ENCODE measurements at regions not wholly inside any gene's neighbourhood (a gene's known extent, or its start where the extent isn't known, plus 50 kb on each side); places are given as distances from the start of the nearest gene placed in this dataset.

- peak overlapping the region in 1 of 3 donors; percentile 43 for H3K27ac Mint-ChIP-seq
- H3K4me1 Mint-ChIP-seq, result no peaks in the 10 kb centered on the region
Measured at GRCh38 chr7:35530124-35531109, 164.5 kb downstream of the HERPUD2 start.

DNA sequence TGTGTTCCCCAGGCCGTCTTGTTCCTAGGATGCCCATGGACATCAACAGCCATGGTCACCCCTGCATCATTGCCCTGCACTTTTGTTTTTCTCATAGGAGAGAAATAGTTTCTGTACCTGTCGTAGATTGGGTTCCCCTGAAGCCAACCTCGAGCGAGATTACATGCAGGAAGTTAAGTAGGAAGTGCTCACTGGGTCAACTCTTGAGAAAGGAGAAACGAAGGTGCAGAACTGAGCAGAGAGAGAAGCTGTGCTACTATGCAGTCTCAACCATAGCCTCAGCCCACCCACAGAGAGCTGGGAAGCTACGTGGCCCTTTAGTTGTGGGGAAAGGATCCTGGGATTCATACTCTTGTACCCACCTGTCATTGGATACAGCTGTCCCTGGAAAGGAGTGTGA lies 165.2 kb downstream of the HERPUD2 start:
- Mint-ChIP-seq H3K4me1 (no peaks in the 10 kb centered on the region), H3K4me3 (no peak overlapping the region), H3K27ac (no peak overlapping the region), H3K9me3 (peaks cover 0 to 2% (median 0%) of the 10 kb centered on the region in 7 donors), H3K27me3 (peaks cover 5% of the 10 kb centered on the region), H3K36me3 (no peaks in the 10 kb centered on the region)
- H3K36me3 ChIP-seq (ENCODE audit: control insufficient read depth, insufficient read depth, low read length), result no peaks in the 10 kb centered on the region
- no peaks in the 10 kb centered on the region for H3K9me3 ChIP-seq (ENCODE audit: control insufficient read depth in 2 of 2, low read length in 2 of 2)
- H3K4me1 ChIP-seq (ENCODE audit: control insufficient read depth, insufficient read depth, low read length, poor library complexity, severe bottlenecking), result no peaks in the 10 kb centered on the region
- no peak overlapping the region for H3K27ac ChIP-seq (ENCODE audit: insufficient read depth, low read length, poor library complexity, severe bottlenecking)
- H3K27me3 ChIP-seq (ENCODE audit: control insufficient read depth, insufficient read depth, low read length), result peaks cover 2% of the 10 kb centered on the region
- ATAC-seq (ENCODE audit: low read depth in 2 of 2) (no peak), DNase-seq (no peak)
- H3K4me3 ChIP-seq (ENCODE audit: low read depth, low read length), result no peak overlapping the region

More at GRCh38 chr7:35530124-35531109, 164.5 kb downstream of the HERPUD2 start:
- H3K27me3 ChIP-seq (ENCODE audit: control insufficient read depth, insufficient read depth, low read length), result peaks cover 2% of the 10 kb centered on the region
- H3K4me3 ChIP-seq (ENCODE audit: low read depth, low read length), result no peak overlapping the region
- H3K36me3 ChIP-seq (ENCODE audit: control insufficient read depth, insufficient read depth, low read length), result no peaks in the 10 kb centered on the region
- DNase-seq (no peak), ATAC-seq (ENCODE audit: low read depth in 2 of 2) (no peak)
- H3K9me3 ChIP-seq (ENCODE audit: control insufficient read depth in 2 of 2, low read length in 2 of 2), result no peaks in the 10 kb centered on the region
- Mint-ChIP-seq H3K9me3 (peaks cover 0 to 2% (median 0%) of the 10 kb centered on the region in 7 donors), H3K36me3 (no peaks in the 10 kb centered on the region), H3K27me3 (peaks cover 12% of the 10 kb centered on the region), H3K4me3 (no peak overlapping the region)
- H3K27ac ChIP-seq (ENCODE audit: insufficient read depth, low read length, poor library complexity, severe bottlenecking), result no peak overlapping the region
- H3K4me1 ChIP-seq (ENCODE audit: control insufficient read depth, insufficient read depth, low read length, poor library complexity, severe bottlenecking), result no peaks in the 10 kb centered on the region

DNA sequence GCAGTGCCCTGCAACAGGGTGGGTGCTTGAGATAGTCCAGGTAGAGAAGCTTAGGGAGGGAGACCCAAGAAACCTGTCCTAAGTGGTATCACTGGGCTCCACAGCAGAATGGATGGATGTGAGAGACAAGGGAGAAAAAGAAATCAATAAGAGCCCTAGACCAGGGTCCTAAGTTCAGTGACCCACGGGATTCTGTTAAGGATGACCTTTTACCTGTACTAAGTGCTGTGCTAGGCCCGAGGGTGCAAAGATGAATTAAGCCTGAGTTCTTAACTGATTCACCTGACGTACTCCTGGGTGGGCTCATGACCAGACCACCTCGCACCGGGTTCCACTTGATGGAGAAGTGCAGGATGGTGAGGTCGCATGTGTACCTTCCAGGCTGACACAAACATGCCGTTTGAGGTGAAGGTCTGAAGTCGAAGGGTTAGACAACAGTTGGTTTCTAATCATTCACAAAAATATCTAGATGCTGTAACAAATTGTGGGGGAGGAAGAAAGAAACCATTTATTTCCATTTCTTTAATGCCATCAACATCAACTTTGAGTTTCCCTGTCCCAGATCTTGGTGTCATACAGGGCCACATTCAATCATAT lies 166.5 kb downstream of the HERPUD2 start:
- H3K27ac ChIP-seq (ENCODE audit: insufficient read depth, low read length, poor library complexity, severe bottlenecking), result no peak overlapping the region
- H3K4me3 Mint-ChIP-seq, result no peak overlapping the region
- H3K4me1 Mint-ChIP-seq, result no peaks in the 10 kb centered on the region
- DNase-seq (no peak), ATAC-seq (ENCODE audit: low read depth in 2 of 2) (no peak)
- H3K27me3 Mint-ChIP-seq, result peaks cover 5% of the 10 kb centered on the region
- no peaks in the 10 kb centered on the region for H3K36me3 Mint-ChIP-seq
- no peak overlapping the region for H3K27ac Mint-ChIP-seq
- H3K4me1 ChIP-seq (ENCODE audit: control insufficient read depth, insufficient read depth, low read length, poor library complexity, severe bottlenecking), result no peaks in the 10 kb centered on the region
- no peaks in the 10 kb centered on the region for H3K36me3 ChIP-seq (ENCODE audit: control insufficient read depth, insufficient read depth, low read length)
- H3K9me3 Mint-ChIP-seq, result peaks cover 0 to 2% (median 0%) of the 10 kb centered on the region in 7 donors
- H3K4me3 ChIP-seq (ENCODE audit: low read depth, low read length), result no peak overlapping the region
- no peaks in the 10 kb centered on the region for H3K9me3 ChIP-seq (ENCODE audit: control insufficient read depth in 2 of 2, low read length in 2 of 2)
- H3K27me3 ChIP-seq (ENCODE audit: control insufficient read depth, insufficient read depth, low read length), result peaks cover 2% of the 10 kb centered on the region

- H3K4me3 ChIP-seq (ENCODE audit: low read depth, low read length), result no peak overlapping the region
- no peaks in the 10 kb centered on the region for H3K36me3 Mint-ChIP-seq
- H3K4me1 ChIP-seq (ENCODE audit: control insufficient read depth, insufficient read depth, low read length, poor library complexity, severe bottlenecking), result no peaks in the 10 kb centered on the region
- DNase-seq (no peak), ATAC-seq (ENCODE audit: low read depth in 2 of 2) (no peak)
- H3K9me3 Mint-ChIP-seq, result no peaks in the 10 kb centered on the region
- no peaks in the 10 kb centered on the region for H3K4me1 Mint-ChIP-seq
- H3K27me3 Mint-ChIP-seq, result peaks cover 3% of the 10 kb centered on the region
- H3K27me3 ChIP-seq (ENCODE audit: control insufficient read depth, insufficient read depth, low read length), result peaks cover 4% of the 10 kb centered on the region
- H3K27ac Mint-ChIP-seq, result no peak overlapping the region
- H3K27ac ChIP-seq (ENCODE audit: insufficient read depth, low read length, poor library complexity, severe bottlenecking), result no peak overlapping the region
- no peaks in the 10 kb centered on the region for H3K36me3 ChIP-seq (ENCODE audit: control insufficient read depth, insufficient read depth, low read length)
- H3K9me3 ChIP-seq (ENCODE audit: control insufficient read depth in 2 of 2, low read length in 2 of 2), result no peaks in the 10 kb centered on the region
- H3K4me3 Mint-ChIP-seq, result no peak overlapping the region
Measured at GRCh38 chr7:35526645-35527044, 168.3 kb downstream of the HERPUD2 start.

DNA sequence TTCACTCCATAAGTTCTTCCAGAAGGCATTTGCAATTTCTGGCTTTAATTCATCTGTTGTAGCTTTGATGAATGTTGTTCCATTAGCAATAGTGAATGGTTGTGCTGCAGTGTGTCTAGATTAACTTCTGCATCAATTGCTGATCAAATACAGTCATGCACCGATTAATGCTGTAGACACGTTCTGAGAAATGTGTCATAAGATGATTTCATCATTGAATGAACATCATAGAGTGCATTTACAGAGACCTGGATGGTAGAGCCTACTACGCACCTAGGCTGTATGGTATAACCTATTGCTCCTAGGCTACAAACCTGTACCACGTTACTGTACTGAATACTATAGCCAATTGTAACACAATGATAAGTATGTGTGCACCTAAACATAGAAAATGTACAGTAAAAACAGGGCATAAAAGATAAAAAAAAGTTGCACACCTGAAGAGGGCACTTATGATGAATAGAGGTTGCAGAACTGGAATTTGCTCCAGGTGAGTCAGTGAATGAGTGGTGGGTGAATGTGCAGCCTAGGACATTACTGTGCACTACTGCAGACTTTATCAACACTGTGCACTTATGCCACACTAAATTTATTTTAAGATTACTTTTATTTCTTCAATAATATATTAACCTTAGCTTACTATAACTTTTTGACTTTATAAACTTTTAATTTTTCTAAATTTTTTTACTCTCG lies 170.7 kb downstream of the HERPUD2 start:
- H3K4me3 ChIP-seq (ENCODE audit: low read depth, low read length), result no peak overlapping the region
- H3K27ac ChIP-seq (ENCODE audit: insufficient read depth, low read length, poor library complexity, severe bottlenecking), result no peak overlapping the region
- peaks cover 4% of the 10 kb centered on the region for H3K27me3 ChIP-seq (ENCODE audit: control insufficient read depth, insufficient read depth, low read length)
- no peaks in the 10 kb centered on the region for H3K9me3 ChIP-seq (ENCODE audit: control insufficient read depth in 2 of 2, low read length in 2 of 2)
- Mint-ChIP-seq H3K27me3 (peaks cover 16% of the 10 kb centered on the region), H3K9me3 (no peaks in the 10 kb centered on the region), H3K27ac (peak overlapping the region in 1 of 3 donors; percentile 5), H3K4me1 (peaks cover 0 to 3% (median 0%) of the 10 kb centered on the region in 4 donors), H3K36me3 (no peaks in the 10 kb centered on the region), H3K4me3 (no peak overlapping the region)
- H3K4me1 ChIP-seq (ENCODE audit: control insufficient read depth, insufficient read depth, low read length, poor library complexity, severe bottlenecking), result no peaks in the 10 kb centered on the region
- DNase-seq (no peak), ATAC-seq (ENCODE audit: low read depth in 2 of 2) (no peak)
- no peaks in the 10 kb centered on the region for H3K36me3 ChIP-seq (ENCODE audit: control insufficient read depth, insufficient read depth, low read length)

DNA sequence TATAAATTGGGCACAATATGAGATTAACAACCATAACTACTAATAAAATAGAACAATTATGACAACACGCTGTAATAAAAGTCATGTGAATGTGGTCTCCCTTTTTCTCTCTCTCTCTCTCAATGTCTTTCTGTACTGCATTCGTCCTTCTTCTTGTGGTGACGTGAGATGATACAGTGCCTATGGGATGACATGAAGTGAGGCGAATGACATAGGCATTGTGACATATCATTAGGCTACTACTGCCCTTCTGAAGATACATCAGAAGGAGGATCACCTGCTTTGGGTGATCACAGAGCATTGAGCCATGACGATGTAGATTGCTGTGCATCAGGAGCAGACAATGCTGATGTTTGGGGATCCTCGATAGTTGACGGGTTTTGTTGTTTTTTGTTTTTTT lies 171.6 kb downstream of the HERPUD2 start:
- peaks cover 3% of the 10 kb centered on the region for H3K27me3 ChIP-seq (ENCODE audit: control insufficient read depth, insufficient read depth, low read length)
- H3K27ac ChIP-seq (ENCODE audit: insufficient read depth, low read length, poor library complexity, severe bottlenecking), result no peak overlapping the region
- ATAC-seq (ENCODE audit: low read depth in 2 of 2) (no peak), DNase-seq (no peak)
- no peak overlapping the region for H3K27ac Mint-ChIP-seq
- H3K4me1 ChIP-seq (ENCODE audit: control insufficient read depth, insufficient read depth, low read length, poor library complexity, severe bottlenecking), result no peaks in the 10 kb centered on the region
- no peak overlapping the region for H3K4me3 Mint-ChIP-seq
- peaks cover 0 to 3% (median 0%) of the 10 kb centered on the region in 4 donors for H3K4me1 Mint-ChIP-seq
- H3K36me3 ChIP-seq (ENCODE audit: control insufficient read depth, insufficient read depth, low read length), result no peaks in the 10 kb centered on the region
- H3K9me3 Mint-ChIP-seq, result no peaks in the 10 kb centered on the region
- no peaks in the 10 kb centered on the region for H3K36me3 Mint-ChIP-seq
- peaks cover 16% of the 10 kb centered on the region for H3K27me3 Mint-ChIP-seq
- H3K9me3 ChIP-seq (ENCODE audit: control insufficient read depth in 2 of 2, low read length in 2 of 2), result no peaks in the 10 kb centered on the region
- H3K4me3 ChIP-seq (ENCODE audit: low read depth, low read length), result no peak overlapping the region

DNA sequence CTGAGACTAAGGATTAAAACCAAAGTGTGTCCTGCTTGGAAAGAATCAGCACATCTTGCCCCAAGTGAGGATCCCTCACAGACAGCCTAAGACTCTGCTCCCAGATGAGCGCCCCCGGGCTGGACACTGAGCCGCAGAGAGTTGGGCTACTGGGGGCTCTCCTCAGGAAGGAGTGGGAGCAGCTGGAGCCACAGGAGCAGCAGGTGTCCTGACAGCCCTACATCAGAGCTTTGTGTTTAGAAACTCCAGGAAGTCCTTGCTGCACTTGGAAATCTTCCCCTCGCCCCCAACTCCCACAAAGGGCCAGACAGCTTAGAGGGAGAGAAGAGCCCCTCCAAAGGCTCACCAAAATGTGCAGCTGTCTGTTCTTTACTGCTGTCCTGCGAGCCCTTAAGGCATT lies 172.2 kb downstream of the HERPUD2 start:
- peaks cover 3% of the 10 kb centered on the region for H3K27me3 ChIP-seq (ENCODE audit: control insufficient read depth, insufficient read depth, low read length)
- no peak for DNase-seq
- H3K4me1 ChIP-seq (ENCODE audit: control insufficient read depth, insufficient read depth, low read length, poor library complexity, severe bottlenecking), result no peaks in the 10 kb centered on the region
- no peaks in the 10 kb centered on the region for H3K9me3 ChIP-seq (ENCODE audit: control insufficient read depth in 2 of 2, low read length in 2 of 2)
- H3K4me3 Mint-ChIP-seq, result no peak overlapping the region
- no peaks in the 10 kb centered on the region for H3K36me3 ChIP-seq (ENCODE audit: control insufficient read depth, insufficient read depth, low read length)
- no peak overlapping the region for H3K27ac Mint-ChIP-seq
- peaks cover 0 to 3% (median 0%) of the 10 kb centered on the region in 4 donors for H3K4me1 Mint-ChIP-seq
- H3K9me3 Mint-ChIP-seq, result no peaks in the 10 kb centered on the region
- no peaks in the 10 kb centered on the region for H3K36me3 Mint-ChIP-seq
- H3K27me3 Mint-ChIP-seq, result peaks cover 16% of the 10 kb centered on the region
- no peak for ATAC-seq (ENCODE audit: low read depth in 2 of 2)
- H3K4me3 ChIP-seq (ENCODE audit: low read depth, low read length), result no peak overlapping the region
- H3K27ac ChIP-seq (ENCODE audit: insufficient read depth, low read length, poor library complexity, severe bottlenecking), result no peak overlapping the region
